HG02973 (cell line): ENCODE measurements at regions not wholly inside any gene's neighbourhood (a gene's known extent, or its start where the extent isn't known, plus 50 kb on each side); places are given as distances from the start of the nearest gene placed in this dataset.

Experiments used
- ATAC-seq: cut with Tn5 transposase; IDR thresholded peaks from one replicate; pipeline ENCODE4 v1.9.1; 2021; ENCODE audit warnings: moderate library complexity; ENCODE audit not compliant: unreplicated experiment

- ATAC-seq, result no peak
These were observed 194.3 kb upstream of the MTNR1B start for GRCh38 chr11:92775003-92775676.

GRCh38 chr11:92776676-92777075, 192.8 kb upstream of the MTNR1B start:
- no peak for ATAC-seq

- ATAC-seq, result no peak
These were observed 189.7 kb upstream of the MTNR1B start for GRCh38 chr11:92779746-92780145.

GRCh38 chr11:92781151-92781550, 188.3 kb upstream of the MTNR1B start:
- no peak for ATAC-seq

GRCh38 chr11:92782806-92783205, 186.6 kb upstream of the MTNR1B start:
- no peak for ATAC-seq

GRCh38 chr11:92784331-92784730, 185.1 kb upstream of the MTNR1B start:
- no peak for ATAC-seq

GRCh38 chr11:92787638-92788037, 181.8 kb upstream of the MTNR1B start:
- ATAC-seq, result no peak

- ATAC-seq, result no peak
These were observed 179.7 kb upstream of the MTNR1B start for GRCh38 chr11:92789761-92790160.

GRCh38 chr11:92790366-92790765, 179.1 kb upstream of the MTNR1B start:
- no peak for ATAC-seq

GRCh38 chr11:92790926-92791616, 178.4 kb upstream of the MTNR1B start:
- no peak for ATAC-seq

GRCh38 chr11:92791886-92792285, 177.6 kb upstream of the MTNR1B start:
- no peak for ATAC-seq

GRCh38 chr11:92793189-92793588, 176.3 kb upstream of the MTNR1B start:
- ATAC-seq, result no peak

- ATAC-seq, result no peak
These were observed 174.7 kb upstream of the MTNR1B start for GRCh38 chr11:92794783-92795182.

GRCh38 chr11:92796744-92797143, 172.7 kb upstream of the MTNR1B start:
- no peak for ATAC-seq

- no peak for ATAC-seq
These were observed 171.6 kb upstream of the MTNR1B start for GRCh38 chr11:92797874-92798273.

GRCh38 chr11:92801685-92802084, 167.8 kb upstream of the MTNR1B start:
- ATAC-seq, result no peak

- no peak for ATAC-seq
These were observed 166.8 kb upstream of the MTNR1B start for GRCh38 chr11:92802644-92803043.

- ATAC-seq, result no peak
These were observed 166.1 kb upstream of the MTNR1B start for GRCh38 chr11:92803391-92803790.

- ATAC-seq, result no peak
These were observed 165.0 kb upstream of the MTNR1B start for GRCh38 chr11:92804388-92804966.

- ATAC-seq, result no peak
These were observed 161.4 kb upstream of the MTNR1B start for GRCh38 chr11:92808022-92808421.

GRCh38 chr11:92810423-92811064, 158.9 kb upstream of the MTNR1B start:
- ATAC-seq, result no peak

GRCh38 chr11:92811341-92811740, 158.1 kb upstream of the MTNR1B start:
- no peak for ATAC-seq
